Fibroblast of lung (primary cell): ENCODE measurements at regions not wholly inside any gene's neighbourhood (a gene's known extent, or its start where the extent isn't known, plus 50 kb on each side); places are given as distances from the start of the nearest gene placed in this dataset.

Experiments
- EZH2 ChIP-seq: IDR thresholded peaks from 2 replicates; pipeline ENCODE4 v1.5.1; 2012; ENCODE audit warnings: low read length, control low read depth, mild to moderate bottlenecking; ENCODE audit errors: missing control alignments
- TF ChIP-seq, protein P1 (sequence below), 2 donors: IDR thresholded peaks in 1 of 2; conservative IDR thresholded peaks in 1 of 2; 1 replicate in 1 of 2; 2 replicates in 1 of 2; pipeline ENCODE4 v1.5.1; 2011 to 2012; ENCODE audit warnings: low read length in 2 of 2, control low read depth in 1 of 2, inconsistent platforms in 1 of 2, low read depth in 1 of 2, mild to moderate bottlenecking in 1 of 2

DNA sequence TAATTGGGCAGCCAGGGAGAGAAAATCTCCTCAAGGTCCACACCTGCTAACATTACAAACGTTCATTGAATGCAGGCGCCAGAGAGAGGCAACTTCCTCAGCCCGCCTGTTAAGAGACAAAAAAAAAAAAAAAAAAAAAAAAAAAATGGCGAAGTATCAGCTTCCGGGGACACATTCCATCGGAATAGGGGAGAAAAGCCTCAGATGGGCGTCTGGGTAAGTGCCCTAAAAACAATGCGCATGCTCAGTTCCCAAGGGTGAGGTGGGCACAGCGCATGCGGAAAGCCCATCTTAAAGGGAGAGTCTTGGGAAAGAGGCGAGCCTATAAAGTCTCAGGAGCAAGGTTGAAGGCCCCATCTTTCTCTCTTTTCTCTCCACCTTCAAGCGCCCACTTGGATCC, 1139.7 kb upstream of the CELF2 start:
- TF ChIP-seq, protein P1, sequence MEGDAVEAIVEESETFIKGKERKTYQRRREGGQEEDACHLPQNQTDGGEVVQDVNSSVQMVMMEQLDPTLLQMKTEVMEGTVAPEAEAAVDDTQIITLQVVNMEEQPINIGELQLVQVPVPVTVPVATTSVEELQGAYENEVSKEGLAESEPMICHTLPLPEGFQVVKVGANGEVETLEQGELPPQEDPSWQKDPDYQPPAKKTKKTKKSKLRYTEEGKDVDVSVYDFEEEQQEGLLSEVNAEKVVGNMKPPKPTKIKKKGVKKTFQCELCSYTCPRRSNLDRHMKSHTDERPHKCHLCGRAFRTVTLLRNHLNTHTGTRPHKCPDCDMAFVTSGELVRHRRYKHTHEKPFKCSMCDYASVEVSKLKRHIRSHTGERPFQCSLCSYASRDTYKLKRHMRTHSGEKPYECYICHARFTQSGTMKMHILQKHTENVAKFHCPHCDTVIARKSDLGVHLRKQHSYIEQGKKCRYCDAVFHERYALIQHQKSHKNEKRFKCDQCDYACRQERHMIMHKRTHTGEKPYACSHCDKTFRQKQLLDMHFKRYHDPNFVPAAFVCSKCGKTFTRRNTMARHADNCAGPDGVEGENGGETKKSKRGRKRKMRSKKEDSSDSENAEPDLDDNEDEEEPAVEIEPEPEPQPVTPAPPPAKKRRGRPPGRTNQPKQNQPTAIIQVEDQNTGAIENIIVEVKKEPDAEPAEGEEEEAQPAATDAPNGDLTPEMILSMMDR (conservative IDR thresholded peaks at IDR 0.05 in 1 of 2, IDR thresholded peaks at IDR 0.05 in 1 of 2; ENCODE audit: low read depth in 1 of 2, low read length in 2 of 2) = no peak
- TF ChIP-seq EZH2 = no peak
